HEK293 (cell line): ENCODE measurements at regions not wholly inside any gene's neighbourhood (a gene's known extent, or its start where the extent isn't known, plus 50 kb on each side); places are given as distances from the start of the nearest gene placed in this dataset.

Source experiments
- CTCF ChIA-PET: fragments of 350-600 bp; formaldehyde crosslinking; extraction: SDS; loops from one replicate; lab custom pipeline; 2021; ENCODE audit warnings: antibody characterized with exemption; lab: Yijun Ruan, JAX
- POLR2A ChIA-PET: fragments of 300-600 bp; formaldehyde crosslinking; extraction: SDS; loops from one replicate; lab custom pipeline; 2020; ENCODE audit warnings: antibody characterized with exemption, inconsistent platforms; lab: Yijun Ruan, JAX
- H3K27ac ChIP-seq: fragments of 200-500 bp; sonication (Bioruptor generic); 2 replicates; pipeline ENCODE4 v1.5.1; 2014; ENCODE audit warnings: low read depth, low read length, control low read depth, inconsistent platforms; ENCODE audit errors: extremely low read depth
- H3K36me3 ChIP-seq, 2 experiments: fragments of 200-500 bp in 1 of 2; sonication (Bioruptor generic) in 1 of 2; 1 replicate in 1 of 2; 2 replicates in 1 of 2; pipeline ENCODE4 v1.5.1; 2014 to 2017; ENCODE audit warnings: inconsistent platforms in 2 of 2, low read length in 2 of 2; ENCODE audit not compliant: control insufficient read depth in 2 of 2, insufficient read depth in 1 of 2
- H3K4me1 ChIP-seq: fragments of 200-500 bp; sonication (Bioruptor generic); 2 replicates; pipeline ENCODE4 v1.5.1; 2014; ENCODE audit warnings: mild to moderate bottlenecking, low read length, inconsistent platforms; ENCODE audit not compliant: control insufficient read depth, insufficient read depth
- H3K4me3 ChIP-seq: 2 replicates; pipeline ENCODE4 v1.5.1; 2011; ENCODE audit warnings: low read depth, mild to moderate bottlenecking, control low read depth, low read length, moderate library complexity
- H3K9me3 ChIP-seq: fragments of 200-500 bp; sonication (Bioruptor generic); 2 replicates; pipeline ENCODE4 v1.5.1; 2014; ENCODE audit warnings: low read depth, low read length, inconsistent platforms; ENCODE audit not compliant: control insufficient read depth, insufficient read depth
- KLF10 ChIP-seq: fragments of 450-650 bp; IDR thresholded peaks from 2 replicates; pipeline ENCODE4 v1.5.1; 2018; ENCODE audit warnings: missing biosample characterization, mild to moderate bottlenecking, missing genetic modification characterization
- KLF16 ChIP-seq: fragments of 450-650 bp; formaldehyde crosslinking; IDR thresholded peaks from 2 replicates; pipeline ENCODE4 v1.5.1; 2017; ENCODE audit warnings: missing biosample characterization, missing genetic modification characterization
- MYNN ChIP-seq: fragments of 450-650 bp; formaldehyde crosslinking; IDR thresholded peaks from 2 replicates; pipeline ENCODE4 v1.5.1; 2016; ENCODE audit warnings: missing biosample characterization, missing genetic modification characterization, borderline replicate concordance
- PBX3 ChIP-seq: sonication (generic); formaldehyde crosslinking; IDR thresholded peaks from 2 replicates; pipeline ENCODE4 v1.8.1; 2022; ENCODE audit warnings: mild to moderate bottlenecking, moderate library complexity, missing genetic modification reagents
- SALL2 ChIP-seq: fragments of 450-650 bp; formaldehyde crosslinking; IDR thresholded peaks from 2 replicates; pipeline ENCODE4 v1.5.0; 2017; ENCODE audit warnings: missing biosample characterization, mild to moderate bottlenecking, missing genetic modification characterization, borderline replicate concordance
- SCRT1 ChIP-seq: fragments of 450-650 bp; formaldehyde crosslinking; IDR thresholded peaks from 2 replicates; pipeline ENCODE4 v1.5.1; 2016; ENCODE audit warnings: missing biosample characterization, missing genetic modification characterization, borderline replicate concordance
- ZNF26 ChIP-seq: fragments of 450-650 bp; formaldehyde crosslinking; IDR thresholded peaks from 2 replicates; pipeline ENCODE4 v1.5.1; 2016; ENCODE audit warnings: missing biosample characterization, missing genetic modification characterization
- ZNF394 ChIP-seq: fragments of 450-650 bp; formaldehyde crosslinking; IDR thresholded peaks from 2 replicates; pipeline ENCODE4 v1.5.1; 2016; ENCODE audit warnings: missing biosample characterization, missing genetic modification characterization, mild to moderate bottlenecking, moderate library complexity, borderline replicate concordance
- ZNF426 ChIP-seq: fragments of 450-650 bp; formaldehyde crosslinking; IDR thresholded peaks from 2 replicates; pipeline ENCODE4 v1.5.1; 2017; ENCODE audit warnings: missing biosample characterization, missing genetic modification characterization, mild to moderate bottlenecking, inconsistent platforms, moderate library complexity
- ZNF473 ChIP-seq: fragments of 450-650 bp; formaldehyde crosslinking; IDR thresholded peaks from 2 replicates; pipeline ENCODE4 v1.5.1; 2017; ENCODE audit warnings: missing biosample characterization, missing genetic modification characterization
- ZNF521 ChIP-seq: fragments of 450-650 bp; formaldehyde crosslinking; IDR thresholded peaks from 2 replicates; pipeline ENCODE4 v1.5.1; 2017; ENCODE audit warnings: missing biosample characterization, mild to moderate bottlenecking, missing genetic modification characterization
- ZNF639 ChIP-seq: fragments of 450-650 bp; formaldehyde crosslinking; IDR thresholded peaks from 2 replicates; pipeline ENCODE4 v1.5.1; 2016; ENCODE audit warnings: missing biosample characterization, missing genetic modification characterization
- ZNF791 ChIP-seq: fragments of 450-650 bp; formaldehyde crosslinking; IDR thresholded peaks from 2 replicates; pipeline ENCODE4 v1.5.1; 2016; ENCODE audit warnings: missing biosample characterization, missing genetic modification characterization
- ZNF792 ChIP-seq: fragments of 450-650 bp; formaldehyde crosslinking; IDR thresholded peaks from 2 replicates; pipeline ENCODE4 v1.5.1; 2016; ENCODE audit warnings: missing biosample characterization, missing genetic modification characterization
- ZSCAN30 ChIP-seq: fragments of 450-650 bp; IDR thresholded peaks from 2 replicates; pipeline ENCODE4 v1.5.1; 2018; ENCODE audit warnings: missing biosample characterization, mild to moderate bottlenecking, missing genetic modification characterization, moderate library complexity
- ZXDB ChIP-seq: fragments of 450-650 bp; formaldehyde crosslinking; IDR thresholded peaks from 2 replicates; pipeline ENCODE4 v1.5.1; 2016; ENCODE audit warnings: missing biosample characterization, missing genetic modification characterization
- TF ChIP-seq, protein P1 (sequence below): fragments of 450-650 bp; formaldehyde crosslinking; IDR thresholded peaks from 2 replicates; pipeline ENCODE4 v1.5.1; 2017; ENCODE audit warnings: missing biosample characterization, missing genetic modification characterization
- TF ChIP-seq, protein P2 (sequence below): fragments of 450-650 bp; formaldehyde crosslinking; IDR thresholded peaks from 2 replicates; pipeline ENCODE4; 2016; ENCODE audit warnings: missing biosample characterization, missing genetic modification characterization
- TF ChIP-seq, protein P3 (sequence below): fragments of 450-650 bp; formaldehyde crosslinking; IDR thresholded peaks from 2 replicates; pipeline ENCODE4 v1.5.1; 2016; ENCODE audit warnings: missing biosample characterization, missing genetic modification characterization, borderline replicate concordance

DNA sequence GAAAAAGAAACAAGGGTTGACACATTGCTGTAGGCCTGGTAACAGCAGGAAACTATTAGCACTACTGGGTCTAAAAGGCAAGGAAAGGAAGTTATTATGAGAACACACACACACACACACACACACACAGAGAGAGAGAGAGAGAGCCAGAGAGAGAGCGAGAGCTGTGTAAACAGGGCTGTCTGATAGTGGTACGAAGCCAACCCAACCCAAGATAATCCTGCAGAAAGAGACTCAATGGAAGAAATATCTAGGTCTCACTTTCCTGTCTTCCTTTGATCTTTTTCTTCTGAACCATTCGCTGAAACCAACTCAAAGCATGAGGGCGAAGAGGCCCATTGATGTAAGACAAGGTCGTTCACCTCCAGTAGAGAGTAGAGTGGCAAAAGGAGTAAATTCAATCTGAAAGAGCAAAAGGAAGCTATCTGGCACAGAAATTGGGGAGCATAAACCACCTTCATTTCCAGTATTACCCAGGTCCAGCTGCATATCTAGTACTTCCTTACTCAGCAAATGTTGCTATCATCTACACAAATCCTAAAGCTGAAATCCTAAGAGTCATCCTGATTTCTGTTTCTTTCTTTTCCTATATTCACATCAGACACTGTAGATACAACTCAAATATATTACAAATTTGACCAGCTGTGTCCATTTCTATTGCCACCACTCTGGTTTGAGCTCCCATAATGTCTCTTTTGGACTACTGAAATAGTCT, 110.2 kb downstream of the TMEM26 start:
- Histone ChIP-seq H3K4me3 (no peak overlapping the region), H3K4me1 (no peaks in the 10 kb centered on the region), H3K27ac (no peak overlapping the region), H3K9me3 (no peaks in the 10 kb centered on the region), H3K36me3 (no peaks in the 10 kb centered on the region)
- POLR2A ChIA-PET: no interaction called here
- no peak for TF ChIP-seq ZNF791 (tag by site-specific recombination)
- TF ChIP-seq, protein P1, sequence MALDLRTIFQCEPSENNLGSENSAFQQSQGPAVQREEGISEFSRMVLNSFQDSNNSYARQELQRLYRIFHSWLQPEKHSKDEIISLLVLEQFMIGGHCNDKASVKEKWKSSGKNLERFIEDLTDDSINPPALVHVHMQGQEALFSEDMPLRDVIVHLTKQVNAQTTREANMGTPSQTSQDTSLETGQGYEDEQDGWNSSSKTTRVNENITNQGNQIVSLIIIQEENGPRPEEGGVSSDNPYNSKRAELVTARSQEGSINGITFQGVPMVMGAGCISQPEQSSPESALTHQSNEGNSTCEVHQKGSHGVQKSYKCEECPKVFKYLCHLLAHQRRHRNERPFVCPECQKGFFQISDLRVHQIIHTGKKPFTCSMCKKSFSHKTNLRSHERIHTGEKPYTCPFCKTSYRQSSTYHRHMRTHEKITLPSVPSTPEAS: peak; percentile 51; the same call in 1 of the 2 replicates
- CTCF ChIA-PET: no interaction called here

DNA sequence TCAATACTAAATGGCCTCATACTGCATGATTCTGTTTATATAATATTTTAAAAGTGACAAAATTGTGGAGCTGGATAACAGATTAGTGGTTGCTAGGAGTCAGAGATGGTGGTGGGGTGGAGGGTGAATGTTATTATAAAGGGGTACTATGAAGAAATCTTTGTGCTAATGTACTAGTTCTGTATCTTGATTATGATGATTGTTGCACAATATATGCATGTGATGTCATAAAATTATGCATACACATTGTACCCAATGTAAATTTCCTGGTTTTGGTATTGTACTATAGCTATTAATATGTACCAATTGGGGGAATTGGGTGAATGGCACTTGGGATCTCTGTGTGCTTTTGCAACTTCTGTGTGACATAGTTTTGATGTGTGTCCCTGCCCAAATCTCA, 112.2 kb downstream of the TMEM26 start:
- Histone ChIP-seq H3K36me3 (no peaks in the 10 kb centered on the region), H3K4me1 (no peaks in the 10 kb centered on the region), H3K27ac (no peak overlapping the region), H3K4me3 (no peak overlapping the region), H3K9me3 (no peaks in the 10 kb centered on the region)
- TF ChIP-seq ZNF26 (tag by site-specific recombination) (no peak), KLF16 (tag by site-specific recombination) (no peak), ZSCAN30 (tag by site-specific recombination) (no peak), ZNF521 (tag by site-specific recombination) (no peak), ZNF473 (tag by site-specific recombination) (no peak), MYNN (tag by site-specific recombination) (no peak), ZNF639 (tag by site-specific recombination) (no peak), KLF10 (tag by site-specific recombination) (no peak), SCRT1 (tag by site-specific recombination) (no peak), ZNF792 (tag by site-specific recombination) (no peak), ZXDB (tag by site-specific recombination) (no peak), ZNF394 (tag by site-specific recombination) (no peak), ZNF426 (tag by site-specific recombination) (no peak), SALL2 (no peak), PBX3 (CRISPR knock-in tag) (no peak)
- TF ChIP-seq, protein P2, sequence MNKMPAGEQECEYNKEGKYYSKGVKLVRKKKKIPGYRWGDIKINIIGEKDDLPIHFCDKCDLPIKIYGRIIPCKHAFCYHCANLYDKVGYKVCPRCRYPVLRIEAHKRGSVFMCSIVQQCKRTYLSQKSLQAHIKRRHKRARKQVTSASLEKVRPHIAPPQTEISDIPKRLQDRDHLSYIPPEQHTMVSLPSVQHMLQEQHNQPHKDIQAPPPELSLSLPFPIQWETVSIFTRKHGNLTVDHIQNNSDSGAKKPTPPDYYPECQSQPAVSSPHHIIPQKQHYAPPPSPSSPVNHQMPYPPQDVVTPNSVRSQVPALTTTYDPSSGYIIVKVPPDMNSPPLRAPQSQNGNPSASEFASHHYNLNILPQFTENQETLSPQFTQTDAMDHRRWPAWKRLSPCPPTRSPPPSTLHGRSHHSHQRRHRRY (tag by site-specific recombination): no peak
- TF ChIP-seq, protein P3, sequence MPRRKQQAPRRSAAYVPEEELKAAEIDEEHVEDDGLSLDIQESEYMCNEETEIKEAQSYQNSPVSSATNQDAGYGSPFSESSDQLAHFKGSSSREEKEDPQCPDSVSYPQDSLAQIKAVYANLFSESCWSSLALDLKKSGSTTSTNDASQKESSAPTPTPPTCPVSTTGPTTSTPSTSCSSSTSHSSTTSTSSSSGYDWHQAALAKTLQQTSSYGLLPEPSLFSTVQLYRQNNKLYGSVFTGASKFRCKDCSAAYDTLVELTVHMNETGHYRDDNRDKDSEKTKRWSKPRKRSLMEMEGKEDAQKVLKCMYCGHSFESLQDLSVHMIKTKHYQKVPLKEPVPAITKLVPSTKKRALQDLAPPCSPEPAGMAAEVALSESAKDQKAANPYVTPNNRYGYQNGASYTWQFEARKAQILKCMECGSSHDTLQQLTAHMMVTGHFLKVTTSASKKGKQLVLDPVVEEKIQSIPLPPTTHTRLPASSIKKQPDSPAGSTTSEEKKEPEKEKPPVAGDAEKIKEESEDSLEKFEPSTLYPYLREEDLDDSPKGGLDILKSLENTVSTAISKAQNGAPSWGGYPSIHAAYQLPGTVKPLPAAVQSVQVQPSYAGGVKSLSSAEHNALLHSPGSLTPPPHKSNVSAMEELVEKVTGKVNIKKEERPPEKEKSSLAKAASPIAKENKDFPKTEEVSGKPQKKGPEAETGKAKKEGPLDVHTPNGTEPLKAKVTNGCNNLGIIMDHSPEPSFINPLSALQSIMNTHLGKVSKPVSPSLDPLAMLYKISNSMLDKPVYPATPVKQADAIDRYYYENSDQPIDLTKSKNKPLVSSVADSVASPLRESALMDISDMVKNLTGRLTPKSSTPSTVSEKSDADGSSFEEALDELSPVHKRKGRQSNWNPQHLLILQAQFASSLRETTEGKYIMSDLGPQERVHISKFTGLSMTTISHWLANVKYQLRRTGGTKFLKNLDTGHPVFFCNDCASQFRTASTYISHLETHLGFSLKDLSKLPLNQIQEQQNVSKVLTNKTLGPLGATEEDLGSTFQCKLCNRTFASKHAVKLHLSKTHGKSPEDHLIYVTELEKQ (tag by site-specific recombination): no peak
- CTCF ChIA-PET: no interaction called here
- POLR2A ChIA-PET: no interaction called here
